Right renal cortex interstitium (tissue), 3 donors: ENCODE measurements at regions not wholly inside any gene's neighbourhood (a gene's known extent, or its start where the extent isn't known, plus 50 kb on each side); places are given as distances from the start of the nearest gene placed in this dataset.
A peak's percentile ranks its signal among the peaks of the same experiment; 100 is the strongest.

Source experiments
- DNase-seq, 3 donors: peaks; one replicate each; pipeline ENCODE4 v3.0.0-alpha.2; 2013; ENCODE audit warnings: low read depth in 3 of 3, low spot score in 2 of 3

GRCh38 chr1:88169139-88169538 is 514.9 kb upstream of the PKN2 start:
- no peak for DNase-seq

GRCh38 chr1:88169939-88170338 is 514.1 kb upstream of the PKN2 start:
- DNase-seq: no peak

- DNase-seq: no peak
These were observed 508.9 kb upstream of the PKN2 start for GRCh38 chr1:88175120-88175630.

DNA sequence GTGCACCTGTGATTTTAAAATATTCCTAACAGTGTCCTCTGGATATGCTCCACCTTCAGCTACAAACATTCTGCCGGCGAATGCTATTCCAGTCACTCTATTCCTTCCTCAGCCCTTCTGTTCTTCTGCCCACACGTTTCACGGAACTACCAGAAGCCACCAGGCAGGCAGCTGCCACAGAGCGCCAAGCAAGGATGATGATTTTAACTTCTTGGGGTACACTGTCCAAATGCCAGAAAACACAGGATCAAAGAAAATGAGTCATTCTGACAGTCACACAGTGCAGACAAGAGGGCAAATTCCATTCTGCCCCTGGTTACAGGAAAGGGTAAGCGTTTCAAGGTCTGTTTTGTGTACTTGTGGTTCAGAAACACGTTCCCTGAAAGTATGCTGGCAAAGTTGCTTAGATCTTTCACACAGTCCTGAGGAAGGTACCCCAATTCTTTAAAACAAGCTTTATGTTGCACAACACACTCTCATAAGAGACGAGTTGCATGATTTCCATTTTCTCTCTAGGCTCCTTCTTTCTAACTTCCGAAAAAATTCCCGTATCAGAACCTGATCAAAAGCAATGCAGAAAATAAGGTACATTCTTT is 508.3 kb upstream of the PKN2 start:
- no peak for DNase-seq

DNA sequence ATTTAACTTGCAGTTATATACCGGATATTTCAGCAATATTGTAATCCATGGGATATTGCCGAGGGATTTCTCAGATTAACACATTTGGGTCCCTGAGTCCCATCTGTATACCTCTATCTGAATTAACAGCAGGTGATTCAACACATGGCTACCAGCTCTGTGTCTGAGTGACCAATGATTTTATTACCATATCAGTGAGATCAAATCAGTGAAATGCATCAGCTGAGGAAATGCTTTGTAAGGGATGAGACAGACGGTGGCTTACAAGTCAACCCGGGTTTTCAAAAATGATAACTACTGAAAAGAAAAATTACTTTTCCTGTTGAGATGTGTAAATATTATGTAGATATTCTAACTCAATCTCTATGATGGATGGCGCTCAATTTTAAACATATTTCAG is 504.1 kb upstream of the PKN2 start:
- no peak for DNase-seq

DNA sequence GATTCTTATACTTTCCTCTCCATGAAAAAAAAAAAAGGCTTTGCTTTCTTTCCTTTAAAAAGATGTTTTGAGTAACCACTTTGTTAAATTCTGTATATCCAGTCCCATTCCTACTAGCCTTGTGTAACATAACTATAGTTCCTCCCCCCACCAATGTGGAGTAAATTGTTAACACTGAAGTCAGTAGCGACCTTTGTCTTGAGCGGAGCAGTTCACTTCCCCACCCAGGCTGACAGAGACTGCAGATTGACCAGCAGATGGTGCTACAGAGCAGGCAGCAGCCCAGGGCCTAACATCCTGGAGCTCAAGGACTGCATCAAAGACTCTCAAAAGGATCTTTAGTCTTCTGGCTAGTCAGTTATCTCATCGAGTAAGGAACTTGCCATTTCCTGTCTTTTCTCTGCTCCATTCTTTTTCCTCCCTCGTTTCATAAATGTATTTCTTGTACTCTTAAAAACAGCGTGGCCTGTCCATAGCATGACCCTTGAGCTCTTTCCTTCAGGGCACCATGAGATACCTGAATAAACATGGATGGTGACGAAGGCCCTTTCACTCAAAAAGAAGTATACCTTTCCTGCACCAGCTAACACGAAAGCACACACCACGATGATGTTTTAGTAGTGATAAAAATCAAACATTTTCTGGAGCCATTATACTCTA is 503.5 kb upstream of the PKN2 start:
- DNase-seq: peak; percentile 41 to 68 (median 66)

- no peak for DNase-seq
These were observed 497.2 kb upstream of the PKN2 start for GRCh38 chr1:88186911-88187310.

- no peak for DNase-seq
These were observed 496.0 kb upstream of the PKN2 start for GRCh38 chr1:88188038-88188437.

- no peak for DNase-seq
These were observed 494.5 kb upstream of the PKN2 start for GRCh38 chr1:88189525-88189924.

- DNase-seq: no peak
These were observed 492.2 kb upstream of the PKN2 start for GRCh38 chr1:88191917-88192316.

GRCh38 chr1:88194542-88194941 is 489.5 kb upstream of the PKN2 start:
- no peak for DNase-seq

- no peak for DNase-seq
These were observed 483.5 kb upstream of the PKN2 start for GRCh38 chr1:88200545-88200944.

DNA sequence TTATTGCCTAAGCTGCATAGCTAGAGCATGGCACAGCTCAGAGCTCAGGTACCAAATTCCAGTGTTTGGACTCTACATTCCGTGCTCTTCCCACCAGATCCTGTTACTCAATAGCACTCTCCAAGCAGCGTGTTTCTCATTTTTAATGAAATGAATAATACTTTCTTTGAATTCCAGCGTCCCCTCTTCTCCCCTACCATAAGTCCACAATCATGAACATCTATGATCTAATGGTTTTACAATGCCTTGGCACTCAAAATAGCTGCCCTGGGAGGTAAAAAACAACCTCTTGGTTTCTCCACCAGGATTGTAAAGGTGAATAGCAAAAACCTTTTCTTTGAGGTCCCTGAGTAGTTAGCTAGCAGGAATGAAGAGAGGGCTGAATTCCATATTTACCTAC is 480.0 kb upstream of the PKN2 start:
- DNase-seq: no peak

DNA sequence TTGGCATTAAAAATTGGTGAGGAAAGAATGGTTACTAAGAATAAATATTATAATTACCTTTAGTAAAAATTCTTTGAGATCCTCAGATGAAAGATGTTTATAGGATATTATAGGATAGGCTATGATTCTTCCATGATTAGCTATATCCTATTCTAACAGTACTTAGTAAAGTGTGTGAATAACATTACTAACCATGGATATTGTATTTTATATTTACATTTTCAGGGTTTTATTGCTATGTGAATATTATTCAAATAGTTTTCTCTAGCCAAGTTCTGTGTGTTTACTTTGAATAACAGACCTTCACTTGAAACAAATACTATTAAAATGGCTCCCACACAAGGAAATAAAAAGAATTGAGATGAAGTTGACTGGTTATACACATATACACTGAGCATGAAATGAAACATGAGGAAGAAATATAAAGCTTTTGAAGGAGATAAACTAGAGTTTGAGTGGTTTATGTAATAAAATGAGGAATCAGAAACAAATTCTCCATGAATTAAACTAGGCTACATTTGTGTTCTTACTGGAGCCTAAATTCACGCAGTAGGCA is 479.4 kb upstream of the PKN2 start:
- no peak for DNase-seq

DNA sequence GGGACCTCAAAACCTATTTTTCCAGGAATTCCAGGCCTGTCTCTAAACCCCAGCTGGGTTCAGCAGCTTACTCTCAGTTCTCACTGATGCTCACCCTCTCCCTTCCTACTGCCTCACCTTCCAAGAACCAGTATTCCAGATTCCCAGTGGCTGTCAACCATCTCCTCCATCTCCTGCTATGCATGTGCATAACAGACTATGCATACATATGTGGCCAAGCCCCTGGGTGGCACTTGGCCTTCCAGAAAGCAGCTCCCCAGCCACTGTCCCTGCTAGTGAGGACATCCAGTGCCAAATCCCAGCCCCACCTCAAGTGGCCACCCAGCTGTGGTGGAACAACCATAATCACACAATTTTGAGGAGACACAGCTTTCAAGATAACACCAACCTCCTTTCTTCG is 475.7 kb upstream of the PKN2 start:
- DNase-seq: no peak

DNA sequence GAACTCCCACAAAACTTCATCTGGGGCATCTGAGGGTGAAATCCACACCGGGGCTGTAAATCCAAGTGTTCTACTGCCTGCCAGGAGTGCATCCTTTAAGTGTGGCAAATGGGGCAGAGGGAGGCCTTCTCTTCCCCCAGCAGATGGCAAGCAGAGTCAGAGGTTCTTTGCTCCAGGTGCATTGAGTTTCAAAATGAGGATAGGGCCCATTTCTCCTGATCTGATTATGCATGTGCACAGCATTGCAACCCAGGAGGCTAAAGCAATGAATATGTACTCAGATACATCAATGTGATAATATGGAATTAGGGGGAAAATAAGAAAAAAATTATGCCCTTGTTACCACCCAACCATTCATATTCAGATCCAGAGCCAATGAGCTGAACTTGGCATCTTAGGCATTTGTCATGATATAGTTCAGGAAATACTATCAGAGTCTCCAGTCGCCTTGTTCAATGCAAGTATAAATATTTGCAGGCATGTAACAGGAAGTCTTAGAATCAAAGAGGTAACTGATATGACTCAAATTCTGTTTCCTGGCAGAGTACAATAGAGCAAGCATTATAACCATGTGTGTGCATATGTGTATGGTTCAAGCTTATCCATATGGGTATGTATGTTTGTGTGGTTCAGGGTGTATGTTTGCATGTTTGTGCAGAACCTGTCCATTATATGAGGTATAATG is 473.8 kb upstream of the PKN2 start:
- DNase-seq: no peak

DNA sequence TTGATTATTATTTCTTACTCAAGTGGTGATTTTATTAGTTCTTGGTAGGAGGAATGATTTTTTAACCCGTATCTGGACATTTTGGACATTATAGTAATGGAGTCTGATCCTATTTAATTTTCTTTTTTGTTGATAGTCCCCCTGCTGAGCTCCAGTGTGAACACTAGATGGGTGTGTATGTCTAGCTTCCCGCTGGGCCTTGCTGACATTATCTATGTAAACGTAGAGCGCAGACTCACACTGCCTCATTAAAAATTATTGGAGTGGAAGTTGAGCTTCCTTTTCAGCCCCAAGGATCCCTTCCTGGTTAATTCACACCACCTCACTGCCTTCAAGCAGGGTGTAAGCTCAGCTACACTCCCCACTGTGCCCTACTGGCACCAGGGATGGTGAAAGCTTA is 467.6 kb upstream of the PKN2 start:
- no peak for DNase-seq

DNA sequence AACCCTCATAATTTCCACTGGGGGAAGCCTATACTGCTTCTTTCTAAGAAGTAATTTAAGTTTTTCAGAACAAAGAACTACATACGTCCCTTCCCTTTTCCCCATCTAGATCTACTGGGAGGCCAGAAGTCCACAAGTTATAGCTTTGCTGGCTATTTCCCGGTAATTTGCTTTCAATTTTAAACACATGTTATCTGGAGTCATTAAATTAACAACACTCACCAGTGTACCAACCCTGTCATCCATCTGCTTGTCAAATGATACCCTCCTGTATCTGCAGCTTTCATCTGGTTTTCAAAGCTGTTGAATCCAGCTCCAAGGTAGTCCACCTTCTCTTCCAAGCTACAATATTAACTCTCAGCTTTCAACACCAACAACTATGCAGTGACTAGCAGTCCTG is 466.7 kb upstream of the PKN2 start:
- DNase-seq: no peak

DNA sequence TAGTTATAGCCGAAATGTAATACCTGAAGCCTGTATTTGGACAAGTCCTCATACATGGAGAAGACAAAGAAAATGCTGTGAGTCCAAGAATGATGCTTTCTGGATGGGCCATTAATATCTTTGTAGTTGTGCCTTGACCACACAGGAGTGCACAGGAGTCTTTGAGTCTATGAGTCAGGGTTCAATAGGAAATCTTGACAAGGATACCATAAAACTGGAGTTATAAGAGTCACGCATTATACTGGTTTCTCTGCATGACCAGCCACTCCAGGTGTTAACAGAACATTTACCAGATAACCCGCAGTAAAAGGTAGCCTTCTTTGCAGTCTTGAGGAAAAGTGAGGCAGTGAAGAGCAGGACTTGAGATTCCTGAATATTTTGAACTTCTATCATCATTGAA is 464.6 kb upstream of the PKN2 start:
- DNase-seq: no peak

GRCh38 chr1:88221411-88221810 is 462.7 kb upstream of the PKN2 start:
- no peak for DNase-seq

DNA sequence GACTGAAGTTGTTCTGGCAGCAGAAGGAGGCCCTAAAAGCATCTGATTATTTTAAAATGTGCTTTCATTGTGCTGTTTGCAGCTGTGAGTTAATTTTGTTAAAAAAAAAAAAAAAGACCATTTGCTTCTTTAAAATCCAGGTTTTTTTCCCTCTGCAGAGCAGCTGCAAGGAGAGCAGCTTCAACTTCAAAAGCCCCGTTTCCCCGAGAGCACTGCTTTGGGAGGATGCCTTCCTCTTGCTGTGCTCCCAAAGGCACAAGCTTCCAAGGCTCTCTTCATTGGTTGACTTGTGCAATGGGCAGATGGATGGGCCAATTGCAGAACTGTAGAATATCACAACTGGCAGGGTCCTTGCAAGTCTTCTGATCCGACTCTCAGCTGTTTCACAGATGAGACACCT is 459.2 kb upstream of the PKN2 start:
- no peak for DNase-seq

DNA sequence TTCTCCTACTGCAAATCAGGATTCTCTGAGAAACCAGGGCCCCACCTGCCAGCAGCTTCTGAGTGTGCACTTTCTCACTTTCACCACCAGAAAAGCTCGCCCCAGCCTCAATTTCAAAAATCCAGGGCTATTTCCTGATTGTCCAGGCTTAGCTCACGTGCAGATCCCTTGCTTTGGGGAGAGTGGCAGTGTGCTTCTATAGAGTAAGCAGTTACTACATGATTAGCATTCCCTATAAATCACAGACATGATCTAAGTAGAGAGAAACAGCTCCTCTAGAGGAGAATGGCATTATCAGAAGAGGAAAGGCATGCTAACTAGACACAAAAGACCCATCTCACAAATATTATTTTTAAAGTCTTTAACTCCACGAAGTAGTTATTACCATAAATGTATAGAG is 456.0 kb upstream of the PKN2 start:
- no peak for DNase-seq
